OCI-M2 (cell line): ENCODE measurements at regions not wholly inside any gene's neighbourhood (a gene's known extent, or its start where the extent isn't known, plus 50 kb on each side); places are given as distances from the start of the nearest gene placed in this dataset.
"Not testable (repeated sequence)": the region's sequence is repeated elsewhere in the genome, so short reads cannot be mapped to it uniquely, and the experiment has no call there.

Source experiments
- DNase-seq: peaks from one replicate; lab custom pipeline; 2025; ENCODE audit not compliant: unreplicated experiment; lab: John Stamatoyannopoulos, UW

DNA sequence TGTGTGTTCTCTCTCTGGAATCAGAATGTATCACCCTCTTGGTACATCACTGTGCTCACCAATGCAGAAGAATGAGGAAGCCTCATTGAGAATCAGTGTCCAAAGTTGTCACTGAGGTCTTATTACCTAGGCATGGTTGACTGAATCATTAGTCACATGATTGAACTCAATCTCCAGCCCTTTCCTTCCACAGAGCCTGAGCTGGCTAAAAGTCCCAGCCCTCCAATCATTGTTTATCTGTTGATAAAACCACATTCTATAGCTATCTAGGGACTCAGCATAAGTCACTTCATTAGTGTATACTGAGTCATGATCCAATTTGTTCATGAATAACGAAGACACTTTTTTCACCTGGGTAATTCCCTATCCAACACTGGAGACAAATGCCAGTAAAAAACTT lies 396.8 kb downstream of the TRAM1L1 start:
- no peak for DNase-seq

DNA sequence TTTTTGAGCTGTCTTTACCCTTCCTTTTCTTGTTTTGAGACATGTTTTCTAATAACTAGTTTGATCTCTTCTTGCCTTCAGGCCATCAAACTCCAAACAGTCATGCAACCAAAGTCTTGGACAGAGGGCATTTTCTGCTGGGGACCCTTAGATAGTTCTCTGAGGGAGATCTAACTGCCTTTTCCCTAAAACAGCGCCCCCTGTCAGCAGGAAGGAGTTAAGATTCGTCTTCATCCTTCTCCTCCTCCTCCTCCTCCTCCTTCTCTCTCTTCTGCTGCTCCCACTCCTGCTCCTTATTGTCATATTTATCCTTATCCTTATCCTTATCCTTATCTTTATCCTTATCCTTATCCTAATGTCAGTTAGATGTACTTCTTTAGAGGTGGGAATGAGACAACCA lies 417.2 kb downstream of the TRAM1L1 start:
- no peak for DNase-seq

DNA sequence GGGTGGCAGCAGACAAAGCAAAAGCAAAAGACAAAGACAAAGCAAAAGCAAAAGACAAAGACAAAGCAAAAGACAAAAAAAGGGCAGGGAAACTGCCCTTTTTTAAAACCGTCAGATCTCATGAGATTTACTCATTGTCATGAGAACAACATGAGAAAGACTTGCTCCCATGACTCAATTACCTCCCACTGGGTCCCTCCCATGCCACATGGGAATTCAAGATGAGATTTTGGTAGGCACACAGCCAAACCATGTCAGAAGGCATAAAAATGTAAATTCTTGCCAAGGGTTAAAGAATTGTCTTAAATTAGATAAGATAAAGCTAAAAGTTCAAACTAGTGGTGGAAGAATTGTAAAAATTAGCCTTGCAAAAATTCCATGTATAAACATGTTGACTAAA lies 419.7 kb downstream of the TRAM1L1 start:
- DNase-seq, result no peak

- no peak for DNase-seq
Measured at GRCh38 chr4:116664198-116664597, 421.2 kb downstream of the TRAM1L1 start.

GRCh38 chr4:116639070-116639577 lies 446.3 kb downstream of the TRAM1L1 start:
- no peak for DNase-seq

GRCh38 chr4:116638592-116638991 lies 446.8 kb downstream of the TRAM1L1 start:
- DNase-seq, result no peak

DNA sequence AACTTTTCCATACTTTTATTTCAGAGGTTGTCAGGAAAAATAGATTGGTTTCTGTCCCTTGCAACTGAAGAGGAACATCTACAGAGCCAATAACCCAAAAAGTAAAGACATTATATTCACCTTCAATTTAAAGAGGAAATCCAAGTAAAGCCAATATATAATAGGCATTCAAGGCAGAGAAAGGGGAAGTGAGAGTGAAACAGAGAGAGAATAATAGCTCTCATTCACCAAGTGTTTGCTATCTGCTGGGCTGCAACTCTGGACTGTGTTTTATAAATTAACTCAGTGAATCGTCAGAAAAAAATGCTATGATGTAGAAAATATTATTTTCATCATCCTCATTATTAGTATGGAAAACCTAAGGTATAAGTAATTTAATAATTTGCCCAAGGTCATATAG lies 448.5 kb downstream of the TRAM1L1 start:
- DNase-seq, result no peak

DNA sequence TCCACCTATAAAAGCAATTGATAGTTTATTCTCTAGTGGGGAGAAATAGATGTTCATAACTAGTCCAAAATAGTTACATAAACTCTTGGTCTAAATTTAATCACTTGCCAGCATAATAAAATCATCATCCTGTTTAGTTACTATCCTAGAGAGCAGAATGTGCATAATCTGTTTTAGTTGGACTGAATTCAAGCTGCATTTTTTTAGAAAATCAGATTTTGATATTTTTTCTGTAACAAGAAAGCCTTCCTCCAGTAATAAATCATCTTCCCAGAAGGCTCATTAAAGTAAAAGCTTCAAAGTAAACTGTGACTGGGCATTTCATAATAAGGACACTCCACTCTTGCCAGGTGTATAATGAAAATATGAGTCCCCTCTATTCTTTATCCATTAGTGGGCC lies 453.1 kb downstream of the TRAM1L1 start:
- no peak for DNase-seq

- no peak for DNase-seq
Measured at GRCh38 chr4:116628598-116628997, 456.8 kb downstream of the TRAM1L1 start.

- no peak for DNase-seq
Measured at GRCh38 chr4:116627545-116627944, 457.8 kb downstream of the TRAM1L1 start.

- not testable (repeated sequence) for DNase-seq
Measured at GRCh38 chr4:116619508-116619907, 465.9 kb downstream of the TRAM1L1 start.

DNA sequence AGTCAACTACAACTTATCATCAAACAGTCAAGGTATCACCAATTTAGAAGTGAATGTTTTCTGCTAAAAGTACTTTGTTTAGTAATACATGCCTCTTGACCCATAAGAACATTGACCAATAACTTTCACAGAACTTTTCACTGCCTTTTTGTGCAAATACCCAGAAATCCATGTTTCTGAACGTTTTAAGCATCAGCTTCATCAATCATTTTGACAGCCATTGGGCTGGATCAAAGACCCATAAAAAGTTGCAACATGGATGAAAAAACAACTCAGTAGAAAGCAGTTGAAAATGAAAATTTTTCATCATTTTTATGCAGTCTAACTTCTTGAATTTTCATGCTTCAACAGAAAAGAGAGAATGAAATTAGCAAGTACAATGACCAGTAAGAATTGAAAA lies 466.7 kb downstream of the TRAM1L1 start:
- DNase-seq, result no peak

DNA sequence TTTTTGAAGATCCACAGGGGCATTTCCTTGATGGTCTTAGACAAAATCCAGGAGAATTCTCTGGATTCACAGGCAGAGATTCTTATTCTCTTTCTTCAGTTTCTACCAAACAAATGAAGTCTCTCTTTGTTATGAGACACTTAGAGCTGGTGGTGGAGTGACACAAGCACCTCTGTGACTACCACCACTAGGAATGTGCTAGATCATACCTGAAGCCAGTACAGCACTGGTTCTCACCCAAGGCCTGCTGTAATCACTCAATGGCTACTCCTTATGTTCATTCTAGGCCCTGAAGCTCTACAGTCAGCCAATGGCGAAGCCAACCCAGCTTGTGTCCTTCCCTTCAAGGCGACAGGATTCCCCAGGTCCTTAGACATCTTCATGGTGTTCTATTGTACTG lies 482.3 kb downstream of the TRAM1L1 start:
- DNase-seq, result no peak

- no peak for DNase-seq
Measured at GRCh38 chr4:116599859-116600258, 485.5 kb downstream of the TRAM1L1 start.

GRCh38 chr4:116598980-116599789 lies 486.2 kb downstream of the TRAM1L1 start:
- DNase-seq, result no peak

GRCh38 chr4:116598155-116598979 lies 487.0 kb downstream of the TRAM1L1 start:
- DNase-seq, result no peak

DNA sequence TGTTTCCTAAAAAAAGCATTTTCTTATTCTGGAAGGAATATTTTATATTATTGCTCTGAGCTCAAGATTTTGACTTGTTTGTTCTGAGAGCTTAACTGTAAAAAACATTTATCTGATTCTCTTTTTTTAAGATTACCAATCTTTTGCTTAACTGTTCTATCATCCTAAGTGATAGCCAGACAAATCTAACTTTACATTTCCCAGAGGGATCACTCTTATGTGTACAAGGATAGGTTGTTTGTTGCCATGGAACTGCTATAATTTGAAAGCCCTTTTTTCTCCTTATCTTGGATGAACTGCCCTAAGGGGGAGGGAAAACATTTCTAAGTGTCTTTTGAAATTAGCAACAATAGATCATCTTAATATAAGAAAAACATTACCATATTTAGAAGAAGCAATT lies 494.7 kb downstream of the TRAM1L1 start:
- no peak for DNase-seq

GRCh38 chr4:116588783-116589182 lies 496.6 kb downstream of the TRAM1L1 start:
- DNase-seq, result no peak

- no peak for DNase-seq
Measured at GRCh38 chr4:116585246-116585645, 500.1 kb downstream of the TRAM1L1 start.

GRCh38 chr4:116577321-116577720 lies 508.1 kb downstream of the TRAM1L1 start:
- DNase-seq, result no peak

GRCh38 chr4:116573540-116573939 lies 511.8 kb downstream of the TRAM1L1 start:
- DNase-seq, result no peak

DNA sequence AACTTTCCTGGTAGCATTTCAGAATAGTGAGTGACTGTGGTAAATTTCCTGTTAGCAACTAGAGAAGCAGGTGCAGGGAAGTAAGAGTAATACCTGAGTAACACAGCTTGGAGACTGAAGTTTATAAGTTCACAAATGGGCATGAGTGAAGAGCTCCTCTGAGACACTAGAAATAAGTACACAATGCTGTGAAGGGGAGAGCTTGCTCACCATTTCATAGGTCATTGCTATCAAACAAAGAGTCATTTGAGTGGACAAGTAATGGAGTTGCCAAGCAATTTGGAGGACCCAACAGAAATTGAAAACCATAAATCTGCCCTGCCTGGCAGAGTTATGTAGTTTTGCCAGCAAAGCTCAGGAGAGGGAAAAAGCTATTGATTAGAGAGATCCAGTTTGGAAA lies 523.6 kb downstream of the TRAM1L1 start:
- no peak for DNase-seq
